Sigmoid colon (tissue), 4 donors: ENCODE measurements at regions not wholly inside any gene's neighbourhood (a gene's known extent, or its start where the extent isn't known, plus 50 kb on each side); places are given as distances from the start of the nearest gene placed in this dataset.

Experiments
- EP300 ChIP-seq, 4 donors: sonication (generic); formaldehyde crosslinking; IDR thresholded peaks; one replicate each; pipeline ENCODE4 v1.6.1; 2017; ENCODE audit warnings: antibody characterized with exemption in 4 of 4
- POLR2A ChIP-seq, 2 donors: fragments of 450-650 bp; IDR thresholded peaks; one replicate each; pipeline ENCODE4 v1.6.1; 2016; ENCODE audit warnings: antibody characterized with exemption in 2 of 2, mild to moderate bottlenecking in 2 of 2, moderate library complexity in 2 of 2
- TF ChIP-seq, protein P1 (sequence below), 4 experiments: fragments of 450-650 bp in 3 of 4; fragments of 200-600 bp in 1 of 4; IDR thresholded peaks; one replicate each; pipeline ENCODE4 v1.5.1; 2016 to 2019; ENCODE audit warnings: antibody characterized with exemption in 4 of 4, mild to moderate bottlenecking in 3 of 4, moderate library complexity in 2 of 4

GRCh38 chr2:107627926-107628325 is 198.8 kb upstream of the RGPD4 start:
- TF ChIP-seq, protein P1, sequence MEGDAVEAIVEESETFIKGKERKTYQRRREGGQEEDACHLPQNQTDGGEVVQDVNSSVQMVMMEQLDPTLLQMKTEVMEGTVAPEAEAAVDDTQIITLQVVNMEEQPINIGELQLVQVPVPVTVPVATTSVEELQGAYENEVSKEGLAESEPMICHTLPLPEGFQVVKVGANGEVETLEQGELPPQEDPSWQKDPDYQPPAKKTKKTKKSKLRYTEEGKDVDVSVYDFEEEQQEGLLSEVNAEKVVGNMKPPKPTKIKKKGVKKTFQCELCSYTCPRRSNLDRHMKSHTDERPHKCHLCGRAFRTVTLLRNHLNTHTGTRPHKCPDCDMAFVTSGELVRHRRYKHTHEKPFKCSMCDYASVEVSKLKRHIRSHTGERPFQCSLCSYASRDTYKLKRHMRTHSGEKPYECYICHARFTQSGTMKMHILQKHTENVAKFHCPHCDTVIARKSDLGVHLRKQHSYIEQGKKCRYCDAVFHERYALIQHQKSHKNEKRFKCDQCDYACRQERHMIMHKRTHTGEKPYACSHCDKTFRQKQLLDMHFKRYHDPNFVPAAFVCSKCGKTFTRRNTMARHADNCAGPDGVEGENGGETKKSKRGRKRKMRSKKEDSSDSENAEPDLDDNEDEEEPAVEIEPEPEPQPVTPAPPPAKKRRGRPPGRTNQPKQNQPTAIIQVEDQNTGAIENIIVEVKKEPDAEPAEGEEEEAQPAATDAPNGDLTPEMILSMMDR (IDR thresholded peaks at IDR 0.05), result no peak
- TF ChIP-seq EP300 (IDR thresholded peaks at IDR 0.05) (no peak), POLR2A (IDR thresholded peaks at IDR 0.05) (no peak)
